Glomerular visceral epithelial cell (primary cell): ENCODE measurements at regions not wholly inside any gene's neighbourhood (a gene's known extent, or its start where the extent isn't known, plus 50 kb on each side); places are given as distances from the start of the nearest gene placed in this dataset.
A peak's percentile ranks its signal among the peaks of the same experiment; 100 is the strongest.

ENCODE experiments used
- DNase-seq: peaks from one replicate; pipeline ENCODE4 v3.0.0-alpha.2; 2016; ENCODE audit errors: extremely low spot score

- no peak for DNase-seq
Observed at GRCh38 chr2:139048017-139048416, 267.8 kb upstream of the NXPH2 start.

- no peak for DNase-seq
Observed at GRCh38 chr2:139045524-139045923, 265.3 kb upstream of the NXPH2 start.

GRCh38 chr2:139034064-139034463, 253.9 kb upstream of the NXPH2 start:
- DNase-seq = no peak

- peak; percentile 80 for DNase-seq
Observed at GRCh38 chr2:139033300-139033699, 253.1 kb upstream of the NXPH2 start.

- peak; percentile 61 for DNase-seq
Observed at GRCh38 chr2:139031722-139032121, 251.5 kb upstream of the NXPH2 start.

GRCh38 chr2:139020287-139020686, 240.1 kb upstream of the NXPH2 start:
- no peak for DNase-seq

GRCh38 chr2:139018252-139018651, 238.1 kb upstream of the NXPH2 start:
- no peak for DNase-seq

- DNase-seq = no peak
Observed at GRCh38 chr2:139007130-139007529, 226.9 kb upstream of the NXPH2 start.

- DNase-seq = no peak
Observed at GRCh38 chr2:139000131-139000785, 220.1 kb upstream of the NXPH2 start.

GRCh38 chr2:138997856-138998517, 217.8 kb upstream of the NXPH2 start:
- peak; percentile 70 for DNase-seq

GRCh38 chr2:138997346-138997745, 217.2 kb upstream of the NXPH2 start:
- peak; percentile 23 for DNase-seq

- no peak for DNase-seq
Observed at GRCh38 chr2:138994502-138994901, 214.3 kb upstream of the NXPH2 start.

GRCh38 chr2:138985881-138986280, 205.7 kb upstream of the NXPH2 start:
- DNase-seq = no peak

- no peak for DNase-seq
Observed at GRCh38 chr2:138979131-138979785, 199.1 kb upstream of the NXPH2 start.

- peak; percentile 77 for DNase-seq
Observed at GRCh38 chr2:138974651-138975050, 194.5 kb upstream of the NXPH2 start.

GRCh38 chr2:138964418-138964817, 184.2 kb upstream of the NXPH2 start:
- peak; percentile 39 for DNase-seq

GRCh38 chr2:138962686-138963085, 182.5 kb upstream of the NXPH2 start:
- no peak for DNase-seq

- DNase-seq = no peak
Observed at GRCh38 chr2:138960191-138960590, 180.0 kb upstream of the NXPH2 start.

GRCh38 chr2:138959031-138959430, 178.8 kb upstream of the NXPH2 start:
- no peak for DNase-seq

GRCh38 chr2:138956116-138956515, 175.9 kb upstream of the NXPH2 start:
- no peak for DNase-seq

- DNase-seq = no peak
Observed at GRCh38 chr2:138950486-138950885, 170.3 kb upstream of the NXPH2 start.

GRCh38 chr2:138949517-138949916, 169.3 kb upstream of the NXPH2 start:
- DNase-seq = peak; percentile 35

- DNase-seq = peak; percentile 98
Observed at GRCh38 chr2:138948070-138948539, 167.9 kb upstream of the NXPH2 start.
